A549 (cell line): ENCODE measurements at regions not wholly inside any gene's neighbourhood (a gene's known extent, or its start where the extent isn't known, plus 50 kb on each side); places are given as distances from the start of the nearest gene placed in this dataset.
A peak's percentile ranks its signal among the peaks of the same experiment; 100 is the strongest.

Experiments
- ATAC-seq, 2 experiments: fragments of 200-7000 bp in 1 of 2; fragments of >200 bp in 1 of 2; cut with Nextera tagmentation in 1 of 2; cut with Tn5 transposase in 1 of 2; 3 replicates each; pipeline versions ENCODE4 v1.8.0 to v1.9.1; 2018 to 2020; ENCODE audit warnings: mild to moderate bottlenecking in 1 of 2, moderate library complexity in 1 of 2
- CTCF ChIA-PET: fragments of 300-600 bp; sonication (Branson Sonifier 250); formaldehyde crosslinking; extraction: SDS; loops from one replicate; lab custom pipeline; 2021; ENCODE audit warnings: antibody characterized with exemption, inconsistent platforms; lab: Yijun Ruan, JAX
- POLR2A ChIA-PET: fragments of 350-600 bp; formaldehyde crosslinking; extraction: SDS; loops from one replicate; lab custom pipeline; 2021; ENCODE audit warnings: antibody characterized with exemption, inconsistent platforms; lab: Yijun Ruan, JAX
- DNase-seq, 2 experiments: peaks; one replicate each; pipeline versions ENCODE4 v3.0.0 to v3.0.0-alpha.2; 2011 to 2016; ENCODE audit warnings: low read depth in 1 of 2, low spot score in 1 of 2
- FAIRE-seq: peaks from 2 replicates; lab custom pipeline; 2011; peaks lifted over from hg19 to GRCh38; lab: Jason Lieb, UNC
- H3K27ac ChIP-seq, 2 experiments: fragments of >200 bp; sonication (Bioruptor Twin); formaldehyde crosslinking; 3 replicates each; pipeline ENCODE4 v1.5.1; 2016 to 2017
- H3K4me1 ChIP-seq: fragments of >200 bp; sonication (Bioruptor Twin); formaldehyde crosslinking; 3 replicates; pipeline ENCODE4 v1.6.1; 2016
- H3K4me2 ChIP-seq: fragments of >200 bp; sonication (Bioruptor Twin); formaldehyde crosslinking; 3 replicates; pipeline ENCODE4 v1.6.1; 2016
- H3K4me3 ChIP-seq: fragments of >200 bp; sonication (Bioruptor Twin); formaldehyde crosslinking; 3 replicates; pipeline ENCODE4 v1.5.1; 2016
- H3K9me3 ChIP-seq: fragments of >200 bp; sonication (Bioruptor Twin); formaldehyde crosslinking; 3 replicates; pipeline ENCODE4 v1.6.1; 2016
- BHLHE40 ChIP-seq: IDR thresholded peaks from 2 replicates; pipeline ENCODE4 v1.6.1; 2012; ENCODE audit warnings: low read depth, low read length, inconsistent platforms
- CBX8 ChIP-seq: fragments of 200-600 bp; sonication (generic); IDR thresholded peaks from 2 replicates; pipeline ENCODE4 v1.6.1; 2016
- CEBPB ChIP-seq, 2 experiments: fragments of >200 bp in 1 of 2; sonication (Bioruptor Twin) in 1 of 2; formaldehyde crosslinking in 1 of 2; IDR thresholded peaks; 2 replicates each; pipeline ENCODE4 v1.6.1; 2012 to 2016
- CHD2 ChIP-seq: fragments of 150-350 bp; IDR thresholded peaks from 2 replicates; pipeline ENCODE4 v1.6.1; 2014; ENCODE audit warnings: low read length; ENCODE audit not compliant: partially characterized antibody
- FOSL2 ChIP-seq, 2 experiments: fragments of 450-650 bp in 1 of 2; fragments of >200 bp in 1 of 2; sonication (Bioruptor Twin) in 1 of 2; formaldehyde crosslinking; IDR thresholded peaks; 2 replicates each; pipeline versions ENCODE4 v1.5.0 to v1.6.1; 2016 to 2020; ENCODE audit warnings: mild to moderate bottlenecking in 1 of 2, moderate library complexity in 1 of 2
- JUN ChIP-seq, 2 experiments: fragments of >200 bp; sonication (Bioruptor Twin); formaldehyde crosslinking; IDR thresholded peaks; 2 replicates in 1 of 2; 3 replicates in 1 of 2; pipeline ENCODE4 v1.6.1; 2016 to 2017
- JUNB ChIP-seq: fragments of >200 bp; sonication (Bioruptor Twin); formaldehyde crosslinking; IDR thresholded peaks from 2 replicates; pipeline ENCODE4 v1.6.1; 2016
- MAFK ChIP-seq: fragments of 450-650 bp; IDR thresholded peaks from 2 replicates; pipeline ENCODE4 v1.6.1; 2014; ENCODE audit not compliant: partially characterized antibody
- MAZ ChIP-seq: fragments of 150-350 bp; IDR thresholded peaks from 2 replicates; pipeline ENCODE4 v1.6.1; 2014; ENCODE audit warnings: antibody characterized with exemption, low read depth, low read length, borderline replicate concordance
- NR3C1 ChIP-seq: fragments of >200 bp; sonication (Bioruptor Twin); formaldehyde crosslinking; IDR thresholded peaks from 3 replicates; pipeline ENCODE4 v1.6.1; 2017
- PHF8 ChIP-seq: fragments of 200-600 bp; sonication (generic); IDR thresholded peaks from 2 replicates; pipeline ENCODE4 v1.6.1; 2016; ENCODE audit warnings: low read depth, mild to moderate bottlenecking, antibody characterized with exemption, moderate library complexity, borderline replicate concordance
- POLR2A ChIP-seq: IDR thresholded peaks from 2 replicates; pipeline ENCODE4 v1.6.1; 2012; ENCODE audit warnings: mild to moderate bottlenecking, low read length
- RARB ChIP-seq: fragments of 250-450 bp; sonication (Bioruptor Pico); IDR thresholded peaks from 2 replicates; pipeline ENCODE4 v1.8.0; 2021; ENCODE audit warnings: mild to moderate bottlenecking, moderate library complexity
- RFX5 ChIP-seq: fragments of 450-650 bp; IDR thresholded peaks from 2 replicates; pipeline ENCODE4 v1.7.1; 2014; ENCODE audit warnings: antibody characterized with exemption, mild to moderate bottlenecking, moderate library complexity
- RNF2 ChIP-seq: fragments of 200-600 bp; sonication (generic); IDR thresholded peaks from 2 replicates; pipeline ENCODE4 v1.6.1; 2016; ENCODE audit warnings: low read depth, mild to moderate bottlenecking, antibody characterized with exemption, moderate library complexity, borderline replicate concordance
- SMC3 ChIP-seq: fragments of >200 bp; sonication (Bioruptor Twin); formaldehyde crosslinking; IDR thresholded peaks from 3 replicates; pipeline ENCODE4 v1.6.1; 2018; ENCODE audit warnings: inconsistent platforms
- TP53 ChIP-seq: fragments of 250-450 bp; sonication (Bioruptor Pico); IDR thresholded peaks from 2 replicates; pipeline ENCODE4 v1.5.0; 2021; ENCODE audit warnings: mild to moderate bottlenecking, moderate library complexity
- ZNF302 ChIP-seq: fragments of 250-450 bp; sonication (Bioruptor Pico); IDR thresholded peaks from 2 replicates; pipeline ENCODE4 v1.9.0; 2021; ENCODE audit warnings: inconsistent platforms, mild to moderate bottlenecking, moderate library complexity
- WGBS: methylation state at CpG from one replicate; pipeline ENCODE4 v1.1.6; 2017; ENCODE audit errors: missing lambda C conversion rate; 5-methylcytosine and 5-hydroxymethylcytosine counted together
- TF ChIP-seq, protein P1 (sequence below): IDR thresholded peaks from 2 replicates; pipeline ENCODE4 v1.6.1; 2012
- TF ChIP-seq, protein P2 (sequence below): fragments of 450-650 bp; IDR thresholded peaks from 2 replicates; pipeline ENCODE4 v1.6.1; 2014; ENCODE audit warnings: antibody characterized with exemption
- TF ChIP-seq, protein P3 (sequence below): IDR thresholded peaks from 2 replicates; pipeline ENCODE4 v1.6.1; 2012

DNA sequence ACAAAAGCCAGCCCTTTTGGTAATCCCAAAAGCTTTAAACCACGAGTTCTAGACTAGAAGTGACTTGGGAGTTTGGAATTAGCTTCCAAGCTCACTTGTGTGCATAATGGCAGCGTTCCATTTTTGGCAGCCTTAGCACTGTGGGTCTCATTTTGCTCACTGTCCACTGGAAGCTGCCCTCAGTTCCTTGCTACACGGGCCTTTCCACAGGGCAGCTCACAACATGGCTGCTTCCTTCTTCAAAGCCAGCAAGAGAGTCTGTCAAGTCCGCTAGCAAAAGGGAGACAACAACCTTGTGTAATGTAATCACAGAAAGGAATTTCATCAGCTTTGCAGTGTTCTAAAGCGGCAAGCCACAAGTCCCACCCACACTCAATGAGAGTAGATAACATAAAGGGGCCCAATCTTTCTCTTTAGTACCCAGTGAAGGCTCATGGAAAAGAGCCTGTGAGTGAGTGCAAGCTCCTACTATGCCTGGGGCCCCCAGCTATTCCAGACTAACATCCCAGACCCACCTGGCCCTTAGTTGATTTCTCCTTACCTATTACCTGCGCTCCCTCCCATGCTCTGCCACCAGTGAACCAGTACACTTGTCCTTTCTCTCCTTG lies 168.5 kb upstream of the FOXN2 start:
- Histone ChIP-seq H3K9me3 (no peaks in the 10 kb centered on the region), H3K4me1 (no peaks in the 10 kb centered on the region), H3K4me2 (no peak overlapping the region), H3K4me3 (no peak overlapping the region), H3K27ac (peak overlapping the region in 1 of 2 experiments; percentile 22; a peak in 1 of 6 replicates)
- WGBS: 66% methylated on average over 6 of the region's 6 CpGs
- ChIA-PET CTCF (interaction anchor here (1.0 to 1.7 kb wide), 2 partner anchors 9 to 18 kb away, joined by 3 to 4 read pairs; no protein-coding TSS in a partner anchor), POLR2A (no interaction called here)
- no peak for ATAC-seq
- DNase-seq: no peak
- TF ChIP-seq BHLHE40 (no peak), JUNB (no peak), SMC3 (no peak), JUN (IDR thresholded peaks at IDR 0.05) (no peak)
- FAIRE-seq: no peak

DNA sequence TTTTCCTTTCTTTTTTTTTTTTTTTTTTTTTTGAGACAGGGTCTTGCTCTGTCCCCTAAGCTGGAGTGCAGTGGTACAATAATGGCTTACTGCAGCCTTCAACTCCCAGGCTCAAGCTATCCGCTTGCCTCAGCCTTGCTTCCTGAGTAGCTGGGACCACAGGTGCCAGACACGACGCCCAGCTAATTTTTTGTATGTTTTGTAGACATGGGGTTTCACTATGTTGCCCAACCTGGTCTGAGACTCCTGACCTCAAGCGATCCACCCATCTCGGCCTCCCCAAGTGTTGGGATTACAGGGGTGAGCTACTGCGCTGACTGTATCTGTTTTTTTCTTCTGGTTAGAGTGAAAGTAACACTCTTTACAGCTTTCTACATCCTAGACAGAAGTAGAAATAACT lies 167.9 kb upstream of the FOXN2 start:
- 91% methylated on average over 6 of the region's 6 CpGs for WGBS
- ATAC-seq (no peak), FAIRE-seq (no peak), DNase-seq (no peak)
- no peak for TF ChIP-seq RARB
- TF ChIP-seq, protein P1, sequence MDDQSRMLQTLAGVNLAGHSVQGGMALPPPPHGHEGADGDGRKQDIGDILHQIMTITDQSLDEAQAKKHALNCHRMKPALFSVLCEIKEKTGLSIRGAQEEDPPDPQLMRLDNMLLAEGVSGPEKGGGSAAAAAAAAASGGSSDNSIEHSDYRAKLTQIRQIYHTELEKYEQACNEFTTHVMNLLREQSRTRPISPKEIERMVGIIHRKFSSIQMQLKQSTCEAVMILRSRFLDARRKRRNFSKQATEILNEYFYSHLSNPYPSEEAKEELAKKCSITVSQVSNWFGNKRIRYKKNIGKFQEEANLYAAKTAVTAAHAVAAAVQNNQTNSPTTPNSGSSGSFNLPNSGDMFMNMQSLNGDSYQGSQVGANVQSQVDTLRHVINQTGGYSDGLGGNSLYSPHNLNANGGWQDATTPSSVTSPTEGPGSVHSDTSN: no peak
- TF ChIP-seq, protein P2, sequence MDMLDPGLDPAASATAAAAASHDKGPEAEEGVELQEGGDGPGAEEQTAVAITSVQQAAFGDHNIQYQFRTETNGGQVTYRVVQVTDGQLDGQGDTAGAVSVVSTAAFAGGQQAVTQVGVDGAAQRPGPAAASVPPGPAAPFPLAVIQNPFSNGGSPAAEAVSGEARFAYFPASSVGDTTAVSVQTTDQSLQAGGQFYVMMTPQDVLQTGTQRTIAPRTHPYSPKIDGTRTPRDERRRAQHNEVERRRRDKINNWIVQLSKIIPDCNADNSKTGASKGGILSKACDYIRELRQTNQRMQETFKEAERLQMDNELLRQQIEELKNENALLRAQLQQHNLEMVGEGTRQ: no peak
- no peak for TF ChIP-seq RFX5
- ChIA-PET POLR2A (no interaction called here), CTCF (interaction anchor here (1.0 to 1.7 kb wide), 2 partner anchors 9 to 18 kb away, joined by 3 to 4 read pairs; no protein-coding TSS in a partner anchor)
- Histone ChIP-seq H3K27ac (no peak overlapping the region), H3K4me1 (no peaks in the 10 kb centered on the region), H3K4me2 (no peak overlapping the region), H3K9me3 (no peaks in the 10 kb centered on the region), H3K4me3 (no peak overlapping the region)

DNA sequence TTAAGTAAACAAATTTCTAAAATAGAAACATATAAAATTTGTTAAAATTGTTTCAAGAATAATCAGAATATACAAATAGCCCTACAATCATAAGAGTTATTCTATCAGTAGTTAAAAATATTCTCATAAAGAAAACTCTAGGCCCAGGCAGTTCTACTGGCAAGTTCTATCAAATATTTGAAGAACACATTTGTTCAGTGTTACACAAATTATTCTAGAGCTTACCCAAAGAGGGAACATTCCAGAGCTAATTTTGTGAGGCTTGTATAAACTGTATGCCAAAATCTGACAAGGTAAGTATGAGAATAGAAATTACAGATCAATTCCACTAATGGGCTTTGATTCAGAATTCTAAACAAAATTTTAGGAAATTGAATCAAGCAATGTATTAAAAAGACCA lies 166.8 kb upstream of the FOXN2 start:
- FAIRE-seq (no peak), DNase-seq (no peak), ATAC-seq (no peak)
- Histone ChIP-seq H3K4me3 (no peak overlapping the region), H3K4me1 (no peaks in the 10 kb centered on the region), H3K4me2 (no peak overlapping the region), H3K27ac (no peak overlapping the region), H3K9me3 (no peaks in the 10 kb centered on the region)
- TF ChIP-seq, protein P1: no peak
- TF ChIP-seq PHF8 (no peak), MAZ (no peak), CHD2 (no peak), ZNF302 (CRISPR knock-in tag) (no peak), CBX8 (no peak), FOSL2 (IDR thresholded peaks at IDR 0.05) (no peak), FOSL2 (CRISPR knock-in tag; IDR thresholded peaks at IDR 0.05) (no peak), POLR2A (no peak), SMC3 (no peak)
- CTCF ChIA-PET: interaction anchor here (0.8 kb wide), 1 partner anchor 22 kb away, joined by 3 read pairs; no protein-coding TSS in a partner anchor
- POLR2A ChIA-PET: no interaction called here

DNA sequence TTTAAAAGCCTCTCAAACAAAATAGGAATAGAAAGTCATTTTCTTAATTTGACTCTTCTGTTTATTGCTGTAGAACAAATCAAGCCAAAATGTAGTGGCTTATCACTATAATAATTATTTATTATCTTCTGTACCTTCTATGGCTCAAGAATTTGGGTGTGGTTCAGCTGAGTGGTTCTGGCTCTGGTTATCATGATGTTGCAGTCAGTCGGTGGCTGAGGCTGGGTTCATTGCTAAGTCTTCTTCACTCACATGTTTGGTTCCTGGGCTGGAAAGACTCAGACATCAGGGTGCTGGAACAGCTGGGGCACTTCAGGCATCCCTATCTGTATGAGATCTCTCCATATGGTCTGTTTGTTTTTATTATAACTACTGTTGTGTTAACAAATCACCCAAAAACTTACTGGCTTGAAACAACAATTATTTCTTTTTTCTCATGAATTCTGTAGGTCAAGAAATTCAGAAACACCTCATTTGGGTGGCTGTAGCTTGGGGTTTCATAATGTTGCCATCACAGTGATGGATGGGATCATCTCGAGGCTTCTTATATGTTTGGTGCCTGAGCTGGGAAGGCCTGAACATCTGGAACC lies 165.5 kb upstream of the FOXN2 start:
- CTCF ChIA-PET: no interaction called here
- WGBS: 55% methylated on average over 2 of the region's 2 CpGs
- Histone ChIP-seq H3K9me3 (no peaks in the 10 kb centered on the region), H3K4me1 (no peaks in the 10 kb centered on the region), H3K4me3 (no peak overlapping the region), H3K4me2 (no peak overlapping the region)
- DNase-seq (no peak), ATAC-seq (no peak)
- no peak for TF ChIP-seq RNF2
- TF ChIP-seq, protein P3, sequence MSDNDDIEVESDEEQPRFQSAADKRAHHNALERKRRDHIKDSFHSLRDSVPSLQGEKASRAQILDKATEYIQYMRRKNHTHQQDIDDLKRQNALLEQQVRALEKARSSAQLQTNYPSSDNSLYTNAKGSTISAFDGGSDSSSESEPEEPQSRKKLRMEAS: no peak
- TF ChIP-seq, protein P2: no peak
- no peak for TF ChIP-seq CEBPB (IDR thresholded peaks at IDR 0.05)
- no peak for TF ChIP-seq MAFK
- TF ChIP-seq NR3C1: no peak
- TF ChIP-seq TP53 (CRISPR knock-in tag): no peak
- TF ChIP-seq, all 56 proteins: peak for 0
- POLR2A ChIA-PET: no interaction called here
- no peak overlapping the region for H3K27ac ChIP-seq
- no peak for FAIRE-seq
